ENCODE measurements at regions not wholly inside any gene's neighbourhood (a gene's known extent, or its start where the extent isn't known, plus 50 kb on each side); places are given as distances from the start of the nearest gene placed in this dataset.
"Not testable (repeated sequence)": the region's sequence is repeated elsewhere in the genome, so short reads cannot be mapped to it uniquely, and the experiment has no call there.

DNA sequence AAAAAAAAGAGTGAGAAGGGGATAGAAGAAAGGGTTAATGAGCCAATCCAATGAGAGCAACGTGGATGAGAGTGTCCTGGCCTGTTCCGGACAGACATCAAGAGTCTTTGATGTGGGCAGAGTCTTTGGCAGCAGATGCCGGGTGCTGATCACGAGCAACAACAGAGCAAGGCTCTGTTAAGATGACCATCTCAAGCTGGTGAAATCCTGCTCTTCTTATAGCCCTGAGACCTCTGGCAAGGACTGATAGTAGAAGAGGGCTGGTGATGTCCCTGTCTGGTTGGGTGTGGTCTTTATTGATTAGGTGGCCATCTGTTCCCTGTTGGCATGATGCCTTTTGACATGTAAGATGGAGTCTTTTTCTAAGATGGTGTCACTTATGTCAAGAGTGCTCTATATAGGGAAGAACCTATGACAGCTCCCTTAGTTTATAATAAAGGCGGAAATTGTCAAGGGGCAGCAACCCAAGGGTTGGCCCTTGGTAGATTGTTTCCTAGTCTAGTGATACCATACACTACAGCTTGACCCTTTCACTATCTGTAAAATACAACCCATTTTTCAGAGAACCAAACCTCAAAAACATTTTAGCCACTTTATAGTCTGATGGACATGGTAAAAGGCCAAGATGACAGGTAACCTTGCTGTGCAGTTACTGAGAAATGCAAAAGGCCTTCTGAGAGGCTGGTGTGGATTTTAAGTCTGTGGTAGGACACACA lies 313.3 kb downstream of the BCL2L11 start:
- TF ChIP-seq CTCF (conservative IDR thresholded peaks at IDR 0.05 in 1 of 2, IDR thresholded peaks at IDR 0.05 in 1 of 2; ENCODE audit: low read depth in 1 of 2, low read length in 2 of 2); EZH2 (IDR thresholded peaks at IDR 0.05; ENCODE audit: low read length, missing control alignments): not testable (repeated sequence)
